ENCODE measurements at regions not wholly inside any gene's neighbourhood (a gene's known extent, or its start where the extent isn't known, plus 50 kb on each side); places are given as distances from the start of the nearest gene placed in this dataset.

DNA sequence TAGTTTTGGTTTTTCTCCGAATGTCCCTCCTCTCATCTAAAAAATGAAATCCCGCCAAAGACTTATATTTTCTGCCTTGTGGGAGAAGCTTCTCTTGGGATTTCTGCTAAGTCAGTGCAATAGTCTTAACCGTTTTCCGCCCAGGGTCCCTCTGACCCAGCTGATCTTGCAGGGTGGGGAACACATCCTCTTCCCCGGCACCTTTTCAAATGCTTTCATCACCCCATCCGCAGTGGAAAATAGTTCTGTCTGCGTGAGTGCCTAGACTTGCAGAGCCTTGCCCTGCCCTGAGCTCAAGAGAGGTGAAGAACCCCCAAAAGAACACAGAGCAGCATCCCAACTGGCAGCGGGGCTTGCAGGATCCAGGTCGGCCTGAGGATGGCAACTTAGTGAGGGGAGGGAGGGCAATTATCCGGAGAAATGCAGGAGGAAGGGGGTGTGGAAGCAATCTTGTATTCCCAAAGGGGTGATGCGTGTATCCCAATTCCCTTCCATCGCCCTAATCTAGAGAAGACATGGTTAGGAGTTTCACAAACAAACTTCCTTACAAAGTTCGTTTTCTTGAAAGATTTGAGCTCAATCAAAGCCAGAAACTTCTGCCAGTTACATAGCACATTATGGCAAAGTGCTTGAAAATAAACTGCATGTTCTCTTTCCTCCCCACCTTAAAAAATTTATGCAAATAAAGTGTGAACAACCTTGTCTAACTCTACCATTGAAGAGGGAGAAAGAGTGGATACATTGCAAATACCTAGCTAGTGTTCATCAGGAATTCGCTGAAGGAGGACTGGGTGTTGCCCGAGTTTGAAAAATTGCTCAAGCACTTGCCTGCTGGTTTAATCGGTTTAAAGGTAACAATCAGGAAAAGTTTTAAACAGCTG, 79.9 kb downstream of the NR2F2 start:
- TF ChIP-seq, protein P1, sequence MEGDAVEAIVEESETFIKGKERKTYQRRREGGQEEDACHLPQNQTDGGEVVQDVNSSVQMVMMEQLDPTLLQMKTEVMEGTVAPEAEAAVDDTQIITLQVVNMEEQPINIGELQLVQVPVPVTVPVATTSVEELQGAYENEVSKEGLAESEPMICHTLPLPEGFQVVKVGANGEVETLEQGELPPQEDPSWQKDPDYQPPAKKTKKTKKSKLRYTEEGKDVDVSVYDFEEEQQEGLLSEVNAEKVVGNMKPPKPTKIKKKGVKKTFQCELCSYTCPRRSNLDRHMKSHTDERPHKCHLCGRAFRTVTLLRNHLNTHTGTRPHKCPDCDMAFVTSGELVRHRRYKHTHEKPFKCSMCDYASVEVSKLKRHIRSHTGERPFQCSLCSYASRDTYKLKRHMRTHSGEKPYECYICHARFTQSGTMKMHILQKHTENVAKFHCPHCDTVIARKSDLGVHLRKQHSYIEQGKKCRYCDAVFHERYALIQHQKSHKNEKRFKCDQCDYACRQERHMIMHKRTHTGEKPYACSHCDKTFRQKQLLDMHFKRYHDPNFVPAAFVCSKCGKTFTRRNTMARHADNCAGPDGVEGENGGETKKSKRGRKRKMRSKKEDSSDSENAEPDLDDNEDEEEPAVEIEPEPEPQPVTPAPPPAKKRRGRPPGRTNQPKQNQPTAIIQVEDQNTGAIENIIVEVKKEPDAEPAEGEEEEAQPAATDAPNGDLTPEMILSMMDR (IDR thresholded peaks at IDR 0.05; ENCODE audit: poor library complexity) = no peak
- TF ChIP-seq EZH2 (IDR thresholded peaks at IDR 0.05; ENCODE audit: borderline replicate concordance) = no peak
- TF ChIP-seq EZH2phosphoT487 (IDR thresholded peaks at IDR 0.05; ENCODE audit: low read depth, severe bottlenecking, unreplicated experiment) = no peak
